ENCODE measurements at regions not wholly inside any gene's neighbourhood (a gene's known extent, or its start where the extent isn't known, plus 50 kb on each side); places are given as distances from the start of the nearest gene placed in this dataset.
"Not testable (repeated sequence)": the region's sequence is repeated elsewhere in the genome, so short reads cannot be mapped to it uniquely, and the experiment has no call there.

DNA sequence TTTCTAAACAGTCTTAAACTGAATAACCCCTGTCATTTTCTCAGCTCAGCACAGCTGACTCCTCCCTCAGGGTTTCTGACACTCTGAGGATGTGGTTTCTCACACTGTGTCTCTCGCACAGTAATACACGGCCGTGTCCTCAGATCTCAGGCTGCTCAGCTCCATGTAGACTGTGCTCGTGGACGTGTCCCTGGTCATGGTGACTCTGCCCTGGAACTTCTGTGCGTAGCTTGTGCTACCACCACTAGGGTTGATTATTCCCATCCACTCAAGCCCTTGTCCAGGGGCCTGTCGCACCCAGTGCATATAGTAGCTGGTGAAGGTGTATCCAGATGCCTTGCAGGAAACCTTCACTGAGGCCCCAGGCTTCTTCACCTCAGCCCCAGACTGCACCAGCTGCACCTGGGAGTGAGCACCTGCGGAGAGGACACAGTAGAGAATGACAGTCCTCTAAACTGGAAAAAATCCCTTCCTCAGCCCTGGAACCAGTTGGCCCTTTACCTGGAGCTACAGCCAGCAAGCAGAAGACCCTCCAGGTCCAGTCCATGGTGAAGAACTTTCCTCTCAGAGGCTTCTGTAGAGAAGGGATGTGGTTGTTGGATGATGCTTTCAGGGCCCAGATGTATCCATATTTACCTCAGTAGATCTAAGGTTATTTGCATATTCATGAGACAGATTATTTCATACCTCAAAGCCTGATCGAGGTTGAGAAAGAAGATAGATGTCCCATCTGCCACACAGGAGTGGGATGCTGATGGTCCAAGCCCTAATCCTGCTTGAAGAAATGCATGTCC lies 984.8 kb downstream of the TMEM121 start:
- intact Hi-C loops (cut with DNase I): no loop called here
- WGBS, 3 donors: 56 to 69% (median 58%) methylated on average over 9 of the region's 9 CpGs
- DNase-seq: no peak
- Histone ChIP-seq H3K4me3 (no peak overlapping the region), H3K4me1 (no peaks in the 10 kb centered on the region), H3K36me3 (ENCODE audit: insufficient read depth in 1 of 2, low read depth in 1 of 2) (no peaks in the 10 kb centered on the region), H3K9me3 (no peaks in the 10 kb centered on the region), H3K27ac (no peak overlapping the region), H3K27me3 (ENCODE audit: insufficient read depth in 3 of 3, low read length in 2 of 3) (no peaks in the 10 kb centered on the region)
- no peak for ATAC-seq
- TF ChIP-seq, protein P1, sequence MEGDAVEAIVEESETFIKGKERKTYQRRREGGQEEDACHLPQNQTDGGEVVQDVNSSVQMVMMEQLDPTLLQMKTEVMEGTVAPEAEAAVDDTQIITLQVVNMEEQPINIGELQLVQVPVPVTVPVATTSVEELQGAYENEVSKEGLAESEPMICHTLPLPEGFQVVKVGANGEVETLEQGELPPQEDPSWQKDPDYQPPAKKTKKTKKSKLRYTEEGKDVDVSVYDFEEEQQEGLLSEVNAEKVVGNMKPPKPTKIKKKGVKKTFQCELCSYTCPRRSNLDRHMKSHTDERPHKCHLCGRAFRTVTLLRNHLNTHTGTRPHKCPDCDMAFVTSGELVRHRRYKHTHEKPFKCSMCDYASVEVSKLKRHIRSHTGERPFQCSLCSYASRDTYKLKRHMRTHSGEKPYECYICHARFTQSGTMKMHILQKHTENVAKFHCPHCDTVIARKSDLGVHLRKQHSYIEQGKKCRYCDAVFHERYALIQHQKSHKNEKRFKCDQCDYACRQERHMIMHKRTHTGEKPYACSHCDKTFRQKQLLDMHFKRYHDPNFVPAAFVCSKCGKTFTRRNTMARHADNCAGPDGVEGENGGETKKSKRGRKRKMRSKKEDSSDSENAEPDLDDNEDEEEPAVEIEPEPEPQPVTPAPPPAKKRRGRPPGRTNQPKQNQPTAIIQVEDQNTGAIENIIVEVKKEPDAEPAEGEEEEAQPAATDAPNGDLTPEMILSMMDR (IDR thresholded peaks at IDR 0.05): no peak

GRCh38 chr14:106511800-106512198 lies 985.4 kb downstream of the TMEM121 start:
- Histone ChIP-seq H3K4me3 (no peak overlapping the region), H3K9me3 (no peaks in the 10 kb centered on the region), H3K4me1 (no peaks in the 10 kb centered on the region), H3K27ac (no peak overlapping the region), H3K36me3 (ENCODE audit: insufficient read depth in 1 of 2, low read depth in 1 of 2) (no peaks in the 10 kb centered on the region), H3K27me3 (ENCODE audit: insufficient read depth in 3 of 3, low read length in 2 of 3) (no peaks in the 10 kb centered on the region)
- ATAC-seq: no peak
- no peak for DNase-seq
- intact Hi-C loops (cut with DNase I): no loop called here
- TF ChIP-seq, protein P1 (IDR thresholded peaks at IDR 0.05): no peak
- 66 to 69% (median 69%) methylated on average over 9 of the region's 9 CpGs for WGBS, 3 donors

DNA sequence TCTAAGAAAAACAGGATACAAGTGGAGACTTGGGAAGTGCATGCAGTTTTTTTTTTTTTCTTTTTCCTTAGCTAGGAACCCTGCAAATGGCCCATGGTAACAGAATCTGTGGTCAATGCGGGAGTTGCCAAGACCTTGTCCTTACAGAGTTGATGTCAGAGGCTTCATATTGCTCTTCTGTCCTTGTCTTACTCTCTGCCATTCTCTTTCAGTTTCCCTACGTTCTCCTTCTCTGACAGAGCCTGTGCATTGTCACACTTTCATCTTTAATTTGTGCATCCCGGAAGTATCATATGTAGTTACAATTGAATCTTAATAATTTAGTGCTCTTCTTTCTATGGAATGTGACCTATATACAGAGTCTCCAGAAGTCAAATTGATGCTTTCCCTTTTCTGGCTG lies 986.9 kb downstream of the TMEM121 start:
- Histone ChIP-seq H3K4me1 (no peaks in the 10 kb centered on the region), H3K4me3 (no peak overlapping the region), H3K36me3 (ENCODE audit: insufficient read depth in 1 of 2, low read depth in 1 of 2) (no peaks in the 10 kb centered on the region), H3K9me3 (no peaks in the 10 kb centered on the region), H3K27ac (no peak overlapping the region), H3K27me3 (ENCODE audit: insufficient read depth in 3 of 3, low read length in 2 of 3) (no peaks in the 10 kb centered on the region)
- no peak for DNase-seq
- TF ChIP-seq, protein P1 (IDR thresholded peaks at IDR 0.05): no peak
- WGBS, 3 donors: 24 to 56% (median 40%) methylated on average over 3 of the region's 3 CpGs
- intact Hi-C loops (cut with DNase I): no loop called here
- ATAC-seq: no peak

GRCh38 chr14:106518054-106518943 lies 991.9 kb downstream of the TMEM121 start:
- WGBS, 3 donors: 44 to 46% (median 46%) methylated on average over 11 of the region's 11 CpGs
- Histone ChIP-seq H3K27me3 (ENCODE audit: insufficient read depth in 3 of 3, low read length in 2 of 3) (no peaks in the 10 kb centered on the region), H3K27ac (no peak overlapping the region), H3K36me3 (ENCODE audit: insufficient read depth in 1 of 2, low read depth in 1 of 2) (no peaks in the 10 kb centered on the region), H3K4me3 (no peak overlapping the region), H3K9me3 (no peaks in the 10 kb centered on the region), H3K4me1 (no peaks in the 10 kb centered on the region)
- intact Hi-C loops (cut with DNase I): no loop called here
- ATAC-seq: no peak
- TF ChIP-seq, protein P1 (IDR thresholded peaks at IDR 0.05): no peak
- peak; percentile 34 to 55 for DNase-seq

- DNase-seq; H3K27ac ChIP-seq; ATAC-seq; H3K4me1 ChIP-seq; H3K36me3 ChIP-seq (ENCODE audit: insufficient read depth in 1 of 2, low read depth in 1 of 2); H3K9me3 ChIP-seq; intact Hi-C loops (cut with DNase I); H3K4me3 ChIP-seq; H3K27me3 ChIP-seq (ENCODE audit: insufficient read depth in 3 of 3, low read length in 2 of 3): not testable (repeated sequence)
- WGBS, 3 donors: 25 to 50% (median 29%) methylated on average over 1 of the region's 1 CpG
Observed at GRCh38 chr14:106522118-106522517, 995.7 kb downstream of the TMEM121 start.
